ENCODE measurements at regions not wholly inside any gene's neighbourhood (a gene's known extent, or its start where the extent isn't known, plus 50 kb on each side); places are given as distances from the start of the nearest gene placed in this dataset.
"Not testable (repeated sequence)": the region's sequence is repeated elsewhere in the genome, so short reads cannot be mapped to it uniquely, and the experiment has no call there.

DNA sequence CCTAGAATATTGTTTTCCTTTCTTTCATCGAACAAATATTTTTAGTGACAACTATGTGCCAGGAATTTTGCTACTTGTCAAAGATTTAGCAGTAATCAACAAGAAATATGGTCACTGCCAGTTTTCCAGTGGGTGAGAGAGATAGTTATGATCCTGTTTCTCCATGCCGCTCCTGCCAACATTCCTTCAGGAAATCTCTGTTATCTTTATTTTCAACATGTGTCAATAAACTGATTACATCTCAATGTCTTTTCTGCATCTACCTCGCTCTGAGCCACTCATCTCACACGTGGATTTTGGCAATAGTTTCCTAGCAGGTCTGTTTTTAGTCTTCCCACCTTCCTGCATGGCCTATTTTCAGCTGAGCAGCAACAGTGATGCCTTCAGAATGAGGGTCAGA lies 650.0 kb upstream of the STXBP6 start:
- no peak for DNase-seq (ENCODE audit: low read depth in 3 of 3, low spot score in 2 of 3)

DNA sequence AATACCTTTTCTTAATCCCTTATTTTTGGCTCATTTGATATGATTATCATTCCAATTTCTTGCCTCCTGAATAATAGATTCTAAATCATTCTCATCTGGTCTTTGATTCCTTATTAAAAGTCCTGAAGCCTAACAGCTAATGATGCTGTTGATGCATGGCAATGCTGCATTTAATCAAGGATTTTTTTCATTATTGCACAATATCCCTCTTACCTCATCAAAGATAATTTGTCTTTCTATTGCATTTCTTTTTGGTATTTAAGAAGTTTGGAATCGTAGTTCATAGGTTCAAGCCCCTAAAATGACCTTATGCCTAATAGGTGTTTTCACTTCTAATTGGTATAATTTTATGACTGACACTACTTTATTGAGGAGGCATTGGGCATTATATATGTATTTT lies 648.2 kb upstream of the STXBP6 start:
- DNase-seq (ENCODE audit: low read depth in 3 of 3, low spot score in 2 of 3), result no peak

DNA sequence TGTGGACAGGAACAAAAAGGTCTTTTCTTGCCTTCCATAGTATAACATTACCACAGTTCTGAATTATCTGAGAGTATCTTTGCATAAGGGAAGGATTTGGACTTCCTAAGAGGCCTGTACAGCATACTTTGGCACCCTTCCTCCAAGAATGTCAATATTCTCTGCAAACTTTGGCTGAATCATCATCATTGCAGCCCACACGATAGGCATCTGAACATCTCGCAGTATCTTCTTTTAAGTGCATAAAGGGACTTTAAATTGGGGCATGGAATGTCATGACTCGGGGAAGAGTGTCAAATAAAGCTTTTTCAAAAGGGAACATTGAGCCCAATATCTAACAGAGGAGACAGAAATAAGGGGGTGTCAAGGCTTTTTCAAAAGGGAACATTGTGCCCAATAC lies 646.2 kb upstream of the STXBP6 start:
- DNase-seq (ENCODE audit: low read depth in 3 of 3, low spot score in 2 of 3), result no peak

DNA sequence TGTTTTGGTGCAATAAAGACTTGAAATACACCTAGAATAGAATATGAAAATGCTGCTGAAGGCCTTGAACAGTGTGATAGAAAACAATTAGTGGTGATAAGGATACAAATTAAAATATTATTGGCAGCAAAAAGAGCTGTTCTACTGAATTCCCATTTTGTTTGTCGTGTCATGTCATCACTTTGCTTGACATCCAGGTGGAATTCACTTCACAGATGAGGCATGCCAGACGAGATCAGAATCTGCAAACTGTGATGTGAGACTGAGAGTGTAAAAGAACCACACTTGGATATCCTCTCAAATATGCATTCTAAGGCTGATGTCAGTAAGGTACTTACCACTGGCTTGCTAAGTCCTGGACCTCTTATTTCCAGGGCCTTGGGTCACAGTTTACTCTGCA lies 635.1 kb upstream of the STXBP6 start:
- DNase-seq (ENCODE audit: low read depth in 3 of 3, low spot score in 2 of 3), result no peak

DNA sequence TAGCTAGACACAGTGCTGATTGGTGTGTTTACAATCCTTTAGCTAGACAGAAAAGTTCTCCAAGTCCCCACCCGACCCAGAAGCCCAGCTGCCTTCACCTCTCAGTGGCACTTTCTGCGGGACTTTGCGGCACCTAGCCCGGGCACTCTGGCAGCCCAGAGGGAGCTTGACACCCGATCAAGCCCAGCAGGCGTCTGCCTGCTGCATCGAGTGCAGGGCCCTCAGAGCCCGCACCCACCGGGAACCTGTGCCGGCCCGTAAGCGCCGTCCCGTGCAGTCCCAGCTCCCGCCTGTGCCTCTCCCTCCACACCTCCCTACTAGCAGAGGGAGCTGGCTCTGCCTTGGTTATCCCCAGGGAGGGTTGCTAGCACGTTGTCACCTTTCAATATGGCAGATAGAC lies 631.0 kb upstream of the STXBP6 start:
- DNase-seq (ENCODE audit: low read depth in 3 of 3, low spot score in 2 of 3), result no peak

DNA sequence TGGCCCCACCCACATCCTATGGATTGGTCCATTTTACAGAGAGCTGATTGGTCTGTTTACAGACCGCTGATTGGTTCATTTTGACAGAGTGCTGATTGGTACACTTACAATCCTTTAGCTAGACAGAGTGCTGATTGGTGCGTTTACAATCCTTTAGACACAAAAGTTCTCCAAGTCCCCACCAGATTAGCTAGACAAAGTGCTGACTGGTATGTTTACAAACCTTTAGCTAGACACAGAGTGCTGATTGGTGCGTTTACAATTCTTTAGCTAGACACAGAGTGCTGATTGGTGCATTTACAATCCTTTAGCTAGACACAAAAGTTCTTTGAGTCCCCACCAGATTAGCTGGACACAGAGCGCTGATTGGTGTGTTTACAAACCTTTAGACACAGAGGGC lies 630.6 kb upstream of the STXBP6 start:
- not testable (repeated sequence) for DNase-seq (ENCODE audit: low read depth in 3 of 3, low spot score in 2 of 3)

DNA sequence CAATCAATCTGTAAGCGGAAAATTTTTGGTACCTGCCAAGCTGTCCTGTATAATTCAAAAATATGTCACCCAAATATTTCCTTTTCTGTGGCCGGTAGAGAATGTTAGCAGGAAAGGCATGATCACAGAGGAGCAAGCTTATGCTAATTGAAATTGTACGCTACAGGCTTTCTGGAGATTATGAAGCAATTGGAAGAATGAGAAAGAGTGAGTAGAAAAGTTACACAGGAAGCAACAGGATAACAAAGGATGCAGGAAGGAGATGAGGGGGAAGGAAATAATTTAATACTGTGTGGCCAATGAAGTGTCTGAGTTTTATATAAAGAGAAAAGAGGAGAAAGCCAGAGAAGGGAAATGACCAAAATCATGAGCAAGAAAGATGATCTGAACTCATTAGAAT lies 627.2 kb upstream of the STXBP6 start:
- DNase-seq (ENCODE audit: low read depth in 3 of 3, low spot score in 2 of 3), result no peak

DNA sequence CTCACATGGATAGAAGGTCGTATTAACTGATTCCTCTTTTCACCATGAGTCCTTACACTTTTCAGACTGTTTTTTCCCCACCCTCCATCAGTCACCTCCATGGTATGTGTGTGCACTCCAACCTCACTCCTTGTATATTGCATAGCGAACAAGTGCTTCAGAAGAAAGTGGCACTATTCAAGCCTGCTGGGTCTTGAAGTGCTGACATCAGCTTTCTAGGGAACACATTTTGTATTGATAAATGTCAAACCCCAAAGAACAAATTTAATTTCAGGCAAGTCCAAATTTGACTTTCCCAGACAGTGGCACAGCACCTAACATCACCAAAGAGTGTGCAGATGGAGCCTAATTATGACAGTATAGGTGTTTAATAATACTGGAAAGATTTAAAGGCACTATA lies 617.4 kb upstream of the STXBP6 start:
- DNase-seq (ENCODE audit: low read depth in 3 of 3, low spot score in 2 of 3), result no peak

DNA sequence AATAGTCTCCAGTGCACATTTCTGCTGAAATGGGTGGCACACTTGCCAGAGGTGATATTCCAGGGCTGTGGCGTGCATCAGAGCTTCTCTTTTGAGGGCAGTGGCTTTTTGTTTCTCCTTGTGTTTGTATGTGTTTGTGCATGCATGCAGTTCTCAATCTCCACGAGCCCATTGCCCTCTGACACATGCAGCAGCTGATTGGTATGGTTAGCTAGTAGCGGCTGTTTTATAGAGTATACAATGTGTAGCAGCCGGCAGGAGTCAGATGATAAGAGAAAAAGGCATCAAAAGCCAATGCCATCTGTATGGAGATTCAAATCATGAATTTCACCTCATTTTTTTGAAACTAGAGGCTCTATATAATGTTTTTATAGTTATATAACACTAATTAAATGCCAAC lies 616.9 kb upstream of the STXBP6 start:
- no peak for DNase-seq (ENCODE audit: low read depth in 3 of 3, low spot score in 2 of 3)

DNA sequence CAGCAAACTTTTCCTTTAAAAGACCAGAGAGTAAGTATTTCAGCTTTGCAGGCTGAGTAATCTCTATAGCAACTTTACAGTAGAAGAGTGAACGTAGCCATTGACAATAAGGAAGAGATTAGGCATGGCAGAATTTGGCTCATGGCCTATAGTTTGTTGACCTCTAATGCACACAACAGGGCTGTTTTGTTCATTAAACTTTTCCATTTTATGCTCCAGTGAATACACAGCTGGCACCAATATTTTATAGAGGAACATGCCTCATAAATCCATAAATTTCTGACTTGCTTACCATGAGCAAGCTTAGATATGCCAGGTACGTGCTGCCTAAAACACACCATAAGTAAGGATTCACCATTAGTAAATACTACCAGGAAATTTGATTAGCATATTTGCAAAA lies 609.0 kb upstream of the STXBP6 start:
- DNase-seq (ENCODE audit: low read depth in 3 of 3, low spot score in 2 of 3), result no peak

DNA sequence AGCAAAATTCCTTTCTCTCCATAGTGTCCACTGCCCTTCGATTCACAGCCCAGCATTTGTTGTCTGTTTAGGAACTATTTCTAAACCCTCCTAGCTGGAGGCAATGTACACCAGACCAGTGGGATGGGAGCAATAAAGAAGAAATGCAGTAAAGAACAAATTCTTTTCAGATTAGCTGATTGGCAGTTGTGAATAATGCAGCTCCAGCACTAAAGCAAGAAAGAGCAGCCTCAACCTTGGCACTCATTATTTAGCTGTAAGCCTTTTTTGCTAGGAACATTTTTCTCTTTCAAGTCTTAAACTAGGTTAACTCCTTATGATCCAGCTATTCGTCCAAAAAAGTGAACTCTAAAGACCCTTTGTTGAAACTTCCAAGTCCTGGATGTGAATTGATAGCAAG lies 580.5 kb upstream of the STXBP6 start:
- no peak for DNase-seq (ENCODE audit: low read depth in 3 of 3, low spot score in 2 of 3)

DNA sequence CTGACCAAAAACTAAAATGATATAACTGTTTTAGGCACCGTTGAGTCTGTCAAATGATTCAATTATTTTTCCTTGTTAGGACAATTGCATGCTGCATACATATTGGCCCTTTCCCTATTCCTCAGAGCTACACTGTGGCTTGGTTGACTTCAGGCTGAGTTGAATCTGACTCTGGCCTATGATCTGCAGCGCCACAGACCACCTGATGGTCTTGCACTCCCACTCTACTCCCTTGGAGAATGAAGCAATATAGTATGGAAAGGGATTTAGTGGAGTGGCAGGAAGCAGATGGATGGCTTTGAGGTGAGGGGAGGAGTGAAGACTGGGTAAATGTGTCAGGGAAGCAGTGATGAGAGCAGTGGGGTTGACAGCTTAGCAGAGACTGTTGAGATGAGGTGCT lies 579.0 kb upstream of the STXBP6 start:
- DNase-seq (ENCODE audit: low read depth in 3 of 3, low spot score in 2 of 3), result no peak

DNA sequence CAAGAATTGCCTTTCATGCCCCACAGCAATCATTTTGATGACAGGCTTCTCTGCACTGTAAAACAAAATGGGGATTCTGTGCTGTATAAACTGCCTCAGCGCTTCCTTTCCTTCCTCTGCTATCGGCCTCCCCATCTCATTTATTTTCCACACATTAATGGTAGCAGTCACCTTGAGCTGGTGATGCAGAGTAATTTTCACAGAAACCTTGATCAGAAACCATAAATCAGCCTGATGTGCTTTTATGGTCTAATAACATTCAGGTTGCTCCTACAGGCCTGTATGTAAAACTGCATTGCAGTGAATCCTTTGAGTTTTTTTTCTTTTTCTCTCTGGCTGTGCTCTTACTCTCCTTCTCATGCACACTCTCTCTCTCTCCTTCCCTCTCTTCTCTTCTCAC lies 578.4 kb upstream of the STXBP6 start:
- DNase-seq (ENCODE audit: low read depth in 3 of 3, low spot score in 2 of 3), result no peak

DNA sequence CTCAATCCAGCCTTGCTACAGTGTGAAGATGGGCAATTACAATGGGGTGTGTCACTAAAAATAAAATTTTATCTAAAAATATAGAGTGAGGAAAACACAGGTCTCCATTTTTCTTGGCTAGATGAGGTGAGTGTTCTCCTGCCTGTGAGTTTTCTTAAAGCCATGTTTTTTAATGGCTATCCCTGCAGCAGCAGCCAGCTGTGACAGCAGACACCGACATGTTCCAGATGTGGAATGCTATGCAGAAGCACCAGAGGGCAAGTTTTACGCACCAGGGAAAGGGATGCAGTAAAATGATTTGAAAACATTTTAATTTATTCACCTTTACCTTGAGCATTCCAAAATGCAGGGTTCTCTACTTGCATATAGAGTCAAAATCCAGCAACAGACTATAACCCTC lies 577.0 kb upstream of the STXBP6 start:
- DNase-seq (ENCODE audit: low read depth in 3 of 3, low spot score in 2 of 3), result peak in 1 of 3 donors; percentile 23

DNA sequence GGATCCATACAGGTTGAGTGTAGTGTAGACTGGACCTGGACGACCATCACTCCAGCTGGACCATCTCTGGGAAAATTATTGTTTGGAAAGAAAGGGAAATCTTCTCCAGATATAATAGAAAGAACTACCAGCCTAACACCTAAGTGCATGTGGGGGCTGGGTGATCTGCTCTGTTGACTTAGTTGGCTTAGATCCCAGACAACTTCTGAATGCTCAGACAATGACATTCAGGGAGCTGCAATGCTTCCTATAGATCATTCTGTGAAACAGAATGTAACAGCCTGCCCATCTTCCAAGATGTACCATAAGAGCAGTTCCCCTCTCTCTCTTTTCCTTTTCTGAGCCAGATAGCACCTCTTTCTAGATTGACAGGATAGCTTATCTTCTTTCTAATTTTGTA lies 572.8 kb upstream of the STXBP6 start:
- DNase-seq (ENCODE audit: low read depth in 3 of 3, low spot score in 2 of 3), result no peak

DNA sequence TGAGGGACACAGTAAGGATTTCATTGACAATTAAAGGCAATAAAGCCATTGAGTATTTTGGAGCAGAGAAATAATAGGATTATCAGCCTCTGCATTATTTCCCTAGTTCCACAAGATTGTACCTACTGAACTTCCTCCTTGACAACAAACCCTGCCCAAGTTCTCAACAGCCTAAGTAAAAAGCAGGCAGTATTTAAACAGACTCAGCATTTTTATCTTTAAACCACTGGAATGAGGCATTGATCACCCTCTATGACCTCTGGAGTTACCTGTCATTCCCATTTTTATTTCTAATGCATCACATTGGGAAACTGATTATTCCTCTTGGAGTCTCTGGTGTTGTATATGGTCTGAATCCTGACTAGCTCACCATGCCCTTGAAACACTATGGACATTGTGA lies 570.6 kb upstream of the STXBP6 start:
- DNase-seq (ENCODE audit: low read depth in 3 of 3, low spot score in 2 of 3), result no peak

DNA sequence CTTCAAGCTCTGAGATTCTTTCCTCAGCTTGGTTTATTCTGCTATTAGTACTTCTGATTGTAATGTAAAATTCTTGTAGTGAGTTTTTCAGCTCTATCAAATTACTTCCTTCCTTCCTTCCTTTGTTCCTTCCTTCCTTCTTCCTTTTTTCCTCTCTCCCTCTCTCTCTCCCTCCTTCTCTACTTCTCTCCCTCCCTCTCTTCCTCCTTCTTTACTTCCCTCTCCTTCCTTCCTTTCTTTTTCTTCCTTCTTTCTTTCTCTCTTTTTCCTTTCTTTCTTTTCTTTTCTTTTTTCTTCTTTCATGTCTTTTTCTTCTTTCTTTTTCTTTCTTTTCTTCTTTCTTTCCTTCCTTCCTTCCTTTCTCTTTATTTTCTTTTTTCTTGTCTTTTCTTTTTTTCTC lies 565.2 kb upstream of the STXBP6 start:
- no peak for DNase-seq (ENCODE audit: low read depth in 3 of 3, low spot score in 2 of 3)

DNA sequence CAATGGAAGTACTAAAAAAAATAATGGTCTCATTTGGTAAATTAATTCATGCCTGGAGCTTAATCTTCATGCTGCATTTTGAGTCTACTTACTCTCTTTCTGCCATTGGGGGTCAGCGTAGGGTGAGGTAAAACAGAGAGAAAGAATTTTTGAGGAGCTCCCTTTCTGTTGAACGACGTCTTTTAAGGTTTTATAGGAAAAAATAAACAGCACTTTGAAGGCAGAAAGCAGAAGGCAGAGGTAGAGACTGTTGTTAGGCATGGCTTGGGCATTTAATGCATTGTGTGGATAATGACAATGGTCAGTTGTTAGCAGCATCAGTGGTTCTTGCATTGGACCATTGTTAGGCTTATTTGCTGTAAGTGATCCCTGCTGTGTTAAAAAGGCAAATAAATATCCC lies 557.2 kb upstream of the STXBP6 start:
- DNase-seq (ENCODE audit: low read depth in 3 of 3, low spot score in 2 of 3), result no peak

DNA sequence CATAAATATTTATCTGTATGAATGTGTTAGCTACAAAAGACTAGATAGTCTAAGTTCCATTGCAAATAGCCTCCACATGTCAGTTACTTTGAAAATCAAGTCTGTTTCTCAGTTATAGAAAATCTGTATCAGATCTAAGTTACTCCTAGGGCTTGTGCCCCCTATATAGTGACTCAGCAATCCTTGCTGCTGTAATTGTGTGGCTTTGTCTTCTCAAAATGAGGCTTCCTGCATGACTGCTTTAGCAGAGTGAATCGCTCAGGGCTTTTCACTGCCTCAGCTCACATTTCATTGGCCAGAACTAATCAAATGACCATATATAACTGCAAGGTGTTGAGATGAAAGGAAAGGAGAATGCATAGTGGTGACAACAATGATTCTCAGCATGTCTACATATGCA lies 552.2 kb upstream of the STXBP6 start:
- DNase-seq (ENCODE audit: low read depth in 3 of 3, low spot score in 2 of 3), result no peak

DNA sequence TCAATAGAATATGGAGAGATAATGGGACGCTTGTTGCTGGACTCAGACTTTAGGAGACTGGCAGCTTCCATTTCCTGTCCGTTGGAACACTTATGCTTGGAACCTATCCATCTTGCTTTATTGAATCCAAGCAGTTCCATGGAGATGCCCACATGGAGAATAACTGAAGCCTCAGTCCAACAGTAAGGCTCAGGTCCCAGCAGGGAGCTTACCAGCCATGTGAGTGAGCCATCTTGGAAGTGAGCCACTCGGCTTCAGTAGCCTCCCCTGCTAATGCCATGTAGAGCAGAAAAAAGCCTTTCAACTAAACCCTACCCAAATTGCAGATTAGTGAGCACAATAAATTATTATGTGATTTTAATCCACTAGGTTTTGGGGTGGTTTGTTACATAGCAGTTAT lies 538.8 kb upstream of the STXBP6 start:
- DNase-seq (ENCODE audit: low read depth in 3 of 3, low spot score in 2 of 3), result no peak

DNA sequence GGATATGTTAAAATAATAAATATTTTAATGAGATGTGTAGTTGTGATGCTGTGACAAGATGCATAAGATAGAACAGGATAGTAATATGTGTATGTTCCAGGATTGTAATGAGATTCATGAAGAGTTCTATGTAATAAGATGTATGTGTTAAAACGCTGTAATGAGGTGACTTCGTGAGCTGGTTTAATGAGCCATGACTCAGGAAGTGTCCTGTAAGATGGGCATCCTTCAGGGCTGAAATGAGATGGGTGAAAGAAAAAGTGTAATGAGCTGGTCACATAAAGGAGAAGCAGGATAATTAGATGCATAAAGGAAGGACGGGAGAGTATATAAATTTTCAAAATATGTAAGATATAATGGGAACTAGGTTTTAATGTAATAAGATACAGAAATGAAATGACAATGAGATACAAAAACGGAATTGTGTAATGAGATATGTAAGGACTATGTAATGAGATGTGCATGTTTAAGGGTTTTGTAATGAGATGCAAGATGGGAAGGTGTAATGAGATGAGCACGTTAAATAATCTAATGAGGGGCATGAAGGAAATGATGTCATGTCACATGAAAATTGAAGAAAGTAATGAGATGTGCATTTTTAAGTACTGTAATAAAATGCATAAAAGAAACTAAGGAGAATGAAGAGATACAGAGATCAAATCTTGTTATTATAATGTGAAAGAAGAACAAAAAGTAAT lies 524.8 kb upstream of the STXBP6 start:
- no peak for DNase-seq (ENCODE audit: low read depth in 3 of 3, low spot score in 2 of 3)

DNA sequence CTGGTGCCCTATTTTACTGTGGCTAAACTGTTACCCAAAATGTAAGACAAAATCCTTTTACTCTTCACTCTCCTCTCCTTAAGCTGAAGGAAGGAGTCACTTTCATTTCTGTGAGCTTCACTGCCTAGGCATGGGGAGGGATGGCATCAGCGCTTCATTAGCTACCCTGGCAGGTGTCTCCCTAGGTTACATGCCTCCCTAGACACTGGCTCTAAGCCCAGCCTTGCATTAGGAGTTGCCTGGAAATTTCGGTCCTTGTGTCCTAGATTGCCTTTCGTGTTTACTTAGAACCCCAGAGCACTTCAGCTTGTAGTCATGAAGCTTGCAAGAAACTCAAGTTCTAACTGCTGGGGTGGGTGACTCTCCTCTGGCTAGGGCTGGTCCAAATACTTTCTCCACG lies 520.5 kb upstream of the STXBP6 start:
- no peak for DNase-seq (ENCODE audit: low read depth in 3 of 3, low spot score in 2 of 3)

DNA sequence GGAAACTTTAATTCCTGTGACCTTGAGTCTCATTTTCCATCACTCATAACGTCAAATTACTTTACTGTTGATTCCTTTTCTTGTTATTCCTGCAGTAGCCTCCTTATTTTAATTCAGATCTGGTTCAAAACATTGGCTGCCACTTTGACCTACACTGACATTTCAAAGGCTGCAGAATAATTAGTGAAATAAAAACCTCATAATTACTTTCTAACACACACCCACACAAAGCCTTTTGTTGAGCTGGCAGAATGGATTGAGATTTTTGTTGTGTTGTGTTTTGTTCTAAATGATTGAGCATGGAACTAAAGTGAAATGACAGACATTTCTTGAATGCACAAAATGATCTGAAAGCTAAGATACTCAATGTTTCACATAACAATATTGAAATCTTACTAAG lies 507.5 kb upstream of the STXBP6 start:
- no peak for DNase-seq (ENCODE audit: low read depth in 3 of 3, low spot score in 2 of 3)

Data from right renal cortex interstitium (tissue), 3 donors.